ENCODE measurements at regions not wholly inside any gene's neighbourhood (a gene's known extent, or its start where the extent isn't known, plus 50 kb on each side); places are given as distances from the start of the nearest gene placed in this dataset.
"Not testable (repeated sequence)": the region's sequence is repeated elsewhere in the genome, so short reads cannot be mapped to it uniquely, and the experiment has no call there.

- DNase-seq (ENCODE audit: low read depth): no peak
Measured at GRCh38 chr11:101292661-101293240, 163.1 kb upstream of the PGR start.

- no peak for DNase-seq (ENCODE audit: low read depth)
Measured at GRCh38 chr11:101291279-101291678, 161.7 kb upstream of the PGR start.

DNA sequence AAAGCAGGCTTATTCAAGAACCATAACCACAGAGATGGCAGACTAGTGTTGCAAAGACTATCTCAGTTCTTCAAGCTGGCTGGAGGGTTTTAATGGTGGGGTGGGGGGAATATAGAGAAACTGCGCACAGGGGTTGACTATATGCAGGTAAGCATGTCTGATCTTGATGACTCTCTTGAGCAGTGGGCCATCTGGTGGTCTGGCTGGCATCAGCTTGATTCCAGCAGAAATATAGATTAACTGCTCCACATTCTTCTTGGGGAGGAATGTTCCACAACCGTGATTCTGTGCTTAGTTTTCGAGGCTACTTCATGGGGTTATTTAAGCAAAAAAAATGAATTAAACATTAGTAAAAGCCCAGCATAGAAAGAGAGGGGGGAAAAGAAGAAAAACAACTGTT, 158.8 kb upstream of the PGR start:
- no peak for DNase-seq (ENCODE audit: low read depth)

DNA sequence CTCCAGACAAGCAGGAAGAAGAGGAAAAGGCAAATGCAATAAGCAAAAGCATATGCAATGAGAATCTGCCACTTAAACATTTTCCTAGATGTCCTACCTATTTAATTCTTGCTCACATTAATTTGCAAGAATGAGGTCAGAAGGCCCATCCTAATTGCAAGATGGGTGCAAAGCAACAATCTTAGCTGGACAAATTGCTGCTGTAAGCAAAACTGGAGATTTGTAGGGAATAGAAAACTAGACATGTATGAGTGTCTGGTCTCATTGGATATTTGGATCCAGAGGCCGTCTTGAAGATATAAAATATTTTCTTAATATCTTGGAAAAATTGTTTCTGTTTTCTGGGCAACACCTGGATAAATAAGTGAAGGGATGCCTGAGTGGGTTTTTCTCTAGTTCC, 150.1 kb upstream of the PGR start:
- no peak for DNase-seq (ENCODE audit: low read depth)

DNA sequence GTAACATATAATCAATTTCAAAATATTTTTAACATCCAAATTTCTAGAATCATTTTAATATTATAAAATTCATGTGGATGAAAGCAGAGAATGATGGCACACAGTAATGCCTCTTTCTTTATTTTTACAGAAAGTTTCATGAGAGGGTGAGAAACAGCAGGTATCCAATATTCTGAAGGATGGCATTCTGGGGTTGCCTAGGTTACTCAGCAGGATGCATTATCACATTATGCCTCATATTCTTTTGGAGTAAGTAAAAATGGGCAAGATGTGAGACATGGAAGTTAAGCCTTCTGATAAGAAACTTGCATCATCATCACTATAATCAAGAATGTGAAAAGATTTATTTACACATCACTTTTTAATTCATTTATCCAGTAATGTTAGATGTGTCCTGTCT, 148.7 kb upstream of the PGR start:
- DNase-seq (ENCODE audit: low read depth): no peak

DNA sequence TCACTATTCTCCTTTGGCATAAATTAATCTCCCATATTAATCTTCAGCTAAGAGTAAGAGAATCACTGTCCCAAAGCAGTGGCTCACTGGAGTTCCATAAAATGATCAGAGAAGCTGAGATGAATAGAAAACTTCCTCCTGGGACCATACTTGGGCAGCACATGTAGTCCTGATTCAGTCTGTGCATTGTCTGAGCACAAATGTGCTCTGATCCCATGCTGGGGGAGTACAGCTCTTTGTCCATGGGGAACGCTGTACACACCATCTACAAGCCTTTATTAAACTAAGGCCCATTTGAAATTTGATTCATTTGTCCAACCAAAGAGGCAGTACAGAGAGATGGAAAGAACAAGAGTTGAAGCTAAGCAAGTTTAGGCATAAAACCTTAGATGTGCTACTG, 147.4 kb upstream of the PGR start:
- no peak for DNase-seq (ENCODE audit: low read depth)

DNA sequence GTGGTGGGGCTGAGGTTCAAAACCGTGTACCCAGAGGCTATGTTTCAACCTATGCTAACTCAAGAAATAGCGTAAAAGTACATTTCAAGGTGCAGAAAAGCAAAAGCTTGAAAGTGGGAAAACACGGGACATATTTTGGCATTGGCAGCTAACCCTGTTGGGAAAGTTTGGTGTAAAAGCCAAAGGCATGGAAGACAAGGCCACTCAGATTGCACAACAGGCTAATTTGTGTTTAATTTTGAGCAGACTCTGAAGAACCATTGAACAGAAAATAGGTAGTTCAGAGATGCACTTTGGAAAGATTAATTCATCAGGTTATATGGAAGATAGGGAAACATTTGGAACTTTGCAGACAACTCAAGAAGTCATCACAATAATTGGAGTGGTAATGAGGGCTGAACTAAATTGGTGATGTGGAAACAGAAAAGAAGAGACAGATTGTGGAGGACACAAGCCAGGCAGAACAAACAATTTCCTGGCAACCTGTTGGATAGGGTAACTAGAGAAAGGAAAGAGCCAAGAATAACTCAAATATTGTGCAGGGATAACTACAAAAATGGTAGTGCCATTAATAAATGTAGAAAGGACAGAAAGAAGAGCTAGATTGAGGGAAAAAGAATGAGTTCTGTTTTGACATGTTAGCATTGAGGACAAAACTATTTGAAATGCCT, 140.5 kb upstream of the PGR start:
- DNase-seq (ENCODE audit: low read depth): no peak

GRCh38 chr11:101269390-101269789, 139.8 kb upstream of the PGR start:
- DNase-seq (ENCODE audit: low read depth): no peak

DNA sequence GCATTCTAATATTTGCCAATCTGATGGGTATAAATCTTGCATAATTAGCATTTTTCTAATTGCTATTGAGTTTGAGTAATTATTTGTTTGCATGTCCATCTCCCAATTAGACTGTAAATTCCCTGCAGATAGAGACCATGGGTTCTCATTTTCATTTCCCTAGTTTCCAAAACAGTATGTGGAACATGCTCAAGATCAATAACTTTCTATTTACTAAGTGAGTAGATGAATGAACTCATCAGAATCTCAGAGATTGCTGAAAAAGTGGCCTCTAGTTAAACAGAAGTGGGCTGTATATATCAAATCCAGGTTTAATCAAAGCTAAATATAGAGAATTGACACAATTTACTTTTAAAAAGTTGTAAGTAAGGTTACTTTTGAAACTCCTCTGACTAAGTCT, 138.0 kb upstream of the PGR start:
- DNase-seq (ENCODE audit: low read depth): no peak

DNA sequence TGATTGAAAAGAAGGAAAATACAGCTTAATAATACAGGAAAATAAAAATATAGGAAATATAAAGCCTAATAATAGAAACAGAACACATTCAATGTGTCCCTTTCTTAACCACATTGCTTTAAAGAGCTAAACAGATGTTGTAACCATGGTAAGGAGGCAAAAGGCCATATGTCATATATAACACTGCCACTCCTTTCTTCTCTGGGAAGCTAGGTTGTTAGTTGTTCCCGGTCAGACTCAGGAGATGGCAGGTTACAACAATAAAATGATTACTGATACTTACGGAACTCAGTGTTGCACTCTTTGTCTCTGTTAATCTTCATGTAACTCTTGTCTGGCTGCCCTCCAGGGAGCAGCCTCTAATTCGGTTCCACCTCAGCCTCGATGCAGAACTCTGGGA, 134.7 kb upstream of the PGR start:
- DNase-seq (ENCODE audit: low read depth): no peak

DNA sequence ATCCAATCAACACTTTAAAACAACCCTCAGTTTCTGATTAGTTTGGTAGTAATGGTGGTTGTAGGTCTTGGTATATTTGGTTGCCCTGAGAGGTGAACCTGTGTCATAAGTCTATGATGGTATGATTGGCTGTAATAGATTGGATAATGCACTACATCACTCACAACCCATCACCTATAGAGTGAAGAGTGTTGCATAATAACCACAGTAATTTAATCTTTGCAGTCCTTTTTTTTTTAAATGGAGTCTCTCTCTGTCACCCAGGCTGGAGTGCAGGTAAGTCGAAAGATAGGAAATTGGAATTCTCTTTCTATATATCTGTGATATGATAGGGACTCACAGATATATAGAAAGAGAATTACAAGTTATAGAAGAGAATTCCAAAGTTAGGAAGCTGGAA, 133.4 kb upstream of the PGR start:
- DNase-seq (ENCODE audit: low read depth): no peak

DNA sequence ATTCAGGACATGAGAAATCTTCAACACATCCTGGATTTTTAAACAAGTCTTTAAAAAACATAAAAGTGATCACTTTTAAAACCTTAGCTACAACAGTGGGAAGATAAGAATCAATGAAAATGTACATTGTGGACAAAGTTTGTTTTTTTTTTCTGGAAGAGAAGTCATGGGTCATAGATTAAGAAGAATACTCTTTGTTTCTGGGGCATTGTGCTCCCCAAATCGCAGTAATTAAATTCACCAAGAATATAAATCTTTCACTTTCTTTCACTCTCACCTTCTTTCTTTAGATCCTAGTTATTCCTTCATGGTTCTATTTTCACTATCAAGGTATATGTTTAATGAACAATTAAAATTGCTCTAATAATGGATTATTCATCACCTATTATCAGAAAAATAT, 132.6 kb upstream of the PGR start:
- DNase-seq (ENCODE audit: low read depth): no peak

DNA sequence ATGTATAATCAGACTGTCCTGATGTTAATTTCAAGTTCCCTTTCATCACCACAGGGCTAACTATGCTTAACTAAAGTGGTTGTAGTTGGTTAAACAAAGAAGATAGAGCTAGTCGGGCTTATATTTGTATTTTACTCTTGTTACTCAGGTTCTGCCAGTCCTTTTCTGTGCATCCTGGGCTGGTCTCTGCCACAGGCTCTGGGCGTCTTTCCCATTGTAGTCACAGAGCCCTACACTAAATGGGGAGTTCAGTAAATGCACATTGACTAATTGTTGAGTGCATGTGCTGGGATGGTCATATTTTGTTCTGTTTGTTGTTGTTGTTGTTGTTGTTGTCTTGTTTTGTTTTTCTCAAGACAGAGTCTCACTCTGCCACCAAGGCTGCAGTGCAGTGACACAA, 125.4 kb upstream of the PGR start:
- DNase-seq (ENCODE audit: low read depth): no peak

DNA sequence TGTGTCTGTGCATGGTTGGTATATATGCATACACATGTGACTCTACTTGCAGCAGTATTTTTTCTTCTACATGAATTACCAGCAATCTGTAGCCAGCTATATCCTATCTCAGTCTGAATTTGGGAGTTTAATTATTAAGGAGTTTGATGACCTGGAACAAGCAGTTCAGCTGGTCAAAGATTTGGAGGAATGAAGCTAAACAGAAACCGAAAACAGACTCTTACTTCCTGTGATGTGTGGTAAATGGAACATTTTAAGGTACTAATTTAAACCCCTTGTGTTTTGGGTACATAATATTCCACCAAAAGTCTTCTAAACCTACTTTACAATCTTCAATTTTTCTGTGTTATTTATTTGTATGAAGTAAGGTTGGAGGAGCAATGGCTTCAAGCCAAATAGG, 124.4 kb upstream of the PGR start:
- no peak for DNase-seq (ENCODE audit: low read depth)

GRCh38 chr11:101245635-101246034, 116.0 kb upstream of the PGR start:
- not testable (repeated sequence) for DNase-seq (ENCODE audit: low read depth)

GRCh38 chr11:101245081-101245480, 115.5 kb upstream of the PGR start:
- DNase-seq (ENCODE audit: low read depth): not testable (repeated sequence)

- DNase-seq (ENCODE audit: low read depth): no peak
Measured at GRCh38 chr11:101241160-101241795, 111.7 kb upstream of the PGR start.

DNA sequence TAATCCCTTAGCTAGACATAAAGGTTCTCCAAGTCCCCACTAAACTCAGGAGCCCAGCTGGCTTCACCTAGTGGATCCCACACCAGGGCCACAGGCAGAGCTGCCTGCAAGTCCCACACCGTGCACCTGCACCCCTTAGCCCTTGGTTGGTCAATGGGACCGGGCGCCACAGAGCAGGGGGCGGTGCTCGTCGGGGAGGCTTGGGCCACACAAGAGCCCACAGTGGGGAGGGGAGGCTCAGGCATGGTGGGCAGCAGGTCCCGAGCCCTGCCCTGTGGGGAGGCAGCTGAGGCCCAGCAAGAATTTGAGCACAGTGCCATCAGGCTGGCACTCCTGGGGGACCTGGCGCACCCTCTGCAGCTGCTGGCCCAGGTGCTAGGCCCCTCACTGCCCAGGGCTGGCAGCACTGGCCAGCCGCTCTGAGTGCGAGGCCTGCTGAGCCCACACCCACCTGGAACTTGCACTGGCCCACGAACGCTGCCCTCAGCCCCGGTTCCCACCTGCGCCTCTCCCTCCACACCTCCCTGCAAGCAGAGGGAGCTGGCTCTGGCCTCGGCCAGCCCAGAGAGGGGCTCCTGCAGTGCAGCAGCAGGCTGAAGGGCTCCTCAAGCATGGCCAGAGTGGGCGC, 101.7 kb upstream of the PGR start:
- DNase-seq (ENCODE audit: low read depth): not testable (repeated sequence)

DNA sequence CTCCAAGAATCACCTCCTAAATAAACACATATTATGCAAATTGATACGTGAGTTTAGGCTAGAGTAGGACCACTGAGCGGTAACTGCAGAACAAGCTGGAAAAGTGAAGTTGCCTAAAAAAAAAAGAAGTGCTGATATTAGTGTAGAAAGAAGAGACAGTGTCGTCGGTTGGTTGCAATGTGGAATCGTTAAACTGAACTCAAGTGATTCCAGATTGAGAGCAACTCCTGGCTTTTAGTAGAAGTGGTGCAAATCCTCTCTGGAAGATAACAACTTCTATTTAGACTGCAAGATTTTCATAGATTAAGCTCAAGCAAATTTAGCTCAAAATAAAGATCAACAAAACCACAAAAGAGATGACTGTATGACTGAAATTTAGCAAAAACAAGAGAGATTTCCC, 97.0 kb upstream of the PGR start:
- DNase-seq (ENCODE audit: low read depth): no peak

DNA sequence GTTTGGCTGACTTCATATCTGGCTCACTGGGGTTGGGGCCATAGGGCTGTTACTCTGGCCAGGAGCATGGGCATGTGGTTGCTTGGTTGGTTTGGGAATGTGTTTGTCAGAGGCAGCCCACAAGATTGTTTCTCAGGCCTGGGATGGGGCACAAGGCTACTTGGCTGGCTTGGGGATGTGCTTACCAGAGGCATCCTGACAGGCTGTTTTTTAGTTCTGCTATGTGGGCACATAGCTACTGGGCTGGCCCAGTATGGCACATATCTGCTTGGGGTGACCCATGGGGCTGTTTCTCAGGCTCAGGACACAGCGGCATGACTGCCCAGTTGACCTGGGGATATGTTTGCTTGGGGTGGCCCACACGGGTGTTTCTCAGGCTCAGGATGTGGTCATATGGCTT, 94.6 kb upstream of the PGR start:
- DNase-seq (ENCODE audit: low read depth): no peak

GRCh38 chr11:101218091-101218490, 88.5 kb upstream of the PGR start:
- DNase-seq (ENCODE audit: low read depth): not testable (repeated sequence)

- peak; percentile 13 for DNase-seq (ENCODE audit: low read depth)
Measured at GRCh38 chr11:101216091-101216490, 86.5 kb upstream of the PGR start.

GRCh38 chr11:101215069-101215468, 85.5 kb upstream of the PGR start:
- no peak for DNase-seq (ENCODE audit: low read depth)
